A673 (cell line): ENCODE measurements at regions not wholly inside any gene's neighbourhood (a gene's known extent, or its start where the extent isn't known, plus 50 kb on each side); places are given as distances from the start of the nearest gene placed in this dataset.

Source experiments
- BruUV-seq: library from RNA; stranded (reverse); fragments of 400-500 nt; replicated peaks from 2 replicates; lab custom pipeline; 2021; lab: Mats Ljungman, UMichigan
- CTCF ChIA-PET: fragments of 300-600 bp; sonication (Branson Sonifier 250); formaldehyde crosslinking; loops from one replicate; lab custom pipeline; 2022; ENCODE audit warnings: antibody characterized with exemption; lab: Charles Lee
- POLR2A ChIA-PET: fragments of 300-600 bp; sonication (Branson Sonifier 250); formaldehyde crosslinking; loops from one replicate; lab custom pipeline; 2022; ENCODE audit warnings: antibody characterized with exemption; ENCODE audit not compliant: low non-redundant PET; lab: Charles Lee
- DNase-seq: peaks from one replicate; pipeline ENCODE4 v3.0.0-alpha.2; 2015; ENCODE audit warnings: low spot score
- H3K27ac ChIP-seq: fragments of 200-600 bp; sonication (generic); 2 replicates; pipeline ENCODE4 v1.5.1; 2016; ENCODE audit warnings: mixed run types, low read depth, mild to moderate bottlenecking, mixed read lengths, antibody characterized with exemption, low read length; ENCODE audit not compliant: poor library complexity, severe bottlenecking
- H3K27me3 ChIP-seq: fragments of 200-600 bp; sonication (generic); replicated peaks from 2 replicates; pipeline ENCODE4 v1.6.1; 2017; ENCODE audit warnings: mixed run types, low read depth, mild to moderate bottlenecking, mixed read lengths, antibody characterized with exemption, low read length; ENCODE audit not compliant: insufficient read depth, poor library complexity
- H3K36me3 ChIP-seq: fragments of 200-600 bp; sonication (generic); 2 replicates; pipeline ENCODE4 v1.6.1; 2016; ENCODE audit warnings: mixed run types, mild to moderate bottlenecking, mixed read lengths, antibody characterized with exemption, low read length; ENCODE audit not compliant: insufficient read depth, poor library complexity, severe bottlenecking
- H3K4me1 ChIP-seq: fragments of 200-600 bp; sonication (generic); 2 replicates; pipeline ENCODE4 v1.6.1; 2017; ENCODE audit warnings: mixed run types, mild to moderate bottlenecking, mixed read lengths, antibody characterized with exemption, low read length; ENCODE audit not compliant: insufficient read depth, poor library complexity, severe bottlenecking
- H3K4me3 ChIP-seq: fragments of 200-600 bp; sonication (generic); 2 replicates; pipeline ENCODE4 v1.5.1; 2016; ENCODE audit warnings: low read depth, mixed run types, mild to moderate bottlenecking, mixed read lengths, low read length; ENCODE audit not compliant: poor library complexity, severe bottlenecking
- H3K9me3 ChIP-seq: fragments of 200-600 bp; sonication (generic); 2 replicates; pipeline ENCODE4 v1.6.1; 2016; ENCODE audit warnings: mixed run types, low read depth, mild to moderate bottlenecking, mixed read lengths, antibody characterized with exemption, low read length; ENCODE audit not compliant: poor library complexity, severe bottlenecking
- CTCF ChIP-seq: fragments of 300-800, 200-600 bp; sonication (generic); conservative IDR thresholded peaks from 2 replicates; pipeline ENCODE4 v1.5.1; 2017; ENCODE audit warnings: low read depth, mild to moderate bottlenecking, antibody characterized with exemption, low read length, moderate library complexity, mixed read lengths
- EZH2 ChIP-seq: fragments of 200-600 bp; sonication (generic); IDR thresholded peaks from 2 replicates; pipeline ENCODE4 v1.6.1; 2017; ENCODE audit warnings: borderline replicate concordance, low read depth, mild to moderate bottlenecking, mixed read lengths, antibody characterized with exemption, low read length; ENCODE audit not compliant: poor library complexity, severe bottlenecking
- intact Hi-C: fragments of 100-400 bp; cut with micrococcal nuclease; formaldehyde crosslinking; loops from one replicate; pipeline ENCODE4 v1.10.0; 2022; ENCODE audit not compliant: unreplicated experiment

GRCh38 chr18:6593142-6593885 is 136.2 kb upstream of the ARHGAP28 start:
- Histone ChIP-seq H3K4me3 (no peak overlapping the region), H3K36me3 (no peaks in the 10 kb centered on the region), H3K9me3 (peaks cover 17% of the 10 kb centered on the region), H3K27ac (no peak overlapping the region), H3K4me1 (no peaks in the 10 kb centered on the region), H3K27me3 (no peaks in the 10 kb centered on the region)
- no peak for TF ChIP-seq CTCF
- TF ChIP-seq EZH2 = no peak
- intact Hi-C loops = no loop called here
- POLR2A ChIA-PET = no interaction called here
- DNase-seq = no peak
- no TSS peak for BruUV-seq
- CTCF ChIA-PET = no interaction called here

DNA sequence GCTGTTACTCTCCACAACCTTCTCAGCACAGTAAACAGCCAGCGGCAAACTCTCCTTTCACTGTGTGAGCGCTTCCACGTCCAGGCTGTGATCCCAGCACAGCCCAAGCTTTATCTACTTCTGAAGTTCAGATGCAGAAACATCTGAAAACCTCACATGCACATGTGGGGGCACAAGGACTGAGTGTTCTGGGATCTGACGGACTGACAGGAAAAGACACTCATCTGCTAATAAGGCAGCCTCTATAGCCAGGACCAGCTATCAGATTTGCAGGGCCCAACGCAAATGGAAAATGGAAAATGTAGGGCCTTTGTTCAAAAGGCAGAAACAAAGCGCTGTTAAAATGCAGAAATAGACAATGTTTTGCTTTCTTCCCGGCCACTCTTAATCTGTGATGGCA is 133.8 kb upstream of the ARHGAP28 start:
- DNase-seq = no peak
- POLR2A ChIA-PET = no interaction called here
- H3K4me3 ChIP-seq = no peak overlapping the region
- no peak overlapping the region for H3K27ac ChIP-seq
- no peak for TF ChIP-seq CTCF
- no peak for TF ChIP-seq EZH2
- peaks cover 24% of the 10 kb centered on the region for H3K9me3 ChIP-seq
- no peaks in the 10 kb centered on the region for H3K27me3 ChIP-seq
- CTCF ChIA-PET = no interaction called here
- no peaks in the 10 kb centered on the region for H3K4me1 ChIP-seq
- intact Hi-C loops = no loop called here
- no peaks in the 10 kb centered on the region for H3K36me3 ChIP-seq
- no TSS peak for BruUV-seq

GRCh38 chr18:6598657-6599056 is 130.9 kb upstream of the ARHGAP28 start:
- intact Hi-C loops = no loop called here
- Histone ChIP-seq H3K27me3 (no peaks in the 10 kb centered on the region), H3K9me3 (peaks cover 28% of the 10 kb centered on the region), H3K27ac (no peak overlapping the region), H3K4me3 (no peak overlapping the region), H3K36me3 (no peaks in the 10 kb centered on the region), H3K4me1 (no peaks in the 10 kb centered on the region)
- no peak for DNase-seq
- BruUV-seq = no TSS peak
- no peak for TF ChIP-seq EZH2
- no peak for TF ChIP-seq CTCF
- ChIA-PET POLR2A (no interaction called here), CTCF (no interaction called here)
